Activated CD8-positive, alpha-beta memory T cell treated with anti-CD3 and anti-CD28 coated beads for 36 hours (primary cell): ENCODE measurements at regions not wholly inside any gene's neighbourhood (a gene's known extent, or its start where the extent isn't known, plus 50 kb on each side); places are given as distances from the start of the nearest gene placed in this dataset.
"Not testable (repeated sequence)": the region's sequence is repeated elsewhere in the genome, so short reads cannot be mapped to it uniquely, and the experiment has no call there.

Experiments
- CTCF ChIA-PET: fragments of 350-600 bp; sonication (Branson Sonifier 250); formaldehyde crosslinking; loops from one replicate; lab custom pipeline; 2021; ENCODE audit warnings: antibody characterized with exemption; lab: Charles Lee
- POLR2A ChIA-PET: fragments of 350-600 bp; sonication (Branson Sonifier 250); formaldehyde crosslinking; loops from one replicate; lab custom pipeline; 2021; ENCODE audit warnings: antibody characterized with exemption; lab: Charles Lee

GRCh38 chr6:118367314-118367713 is 180.8 kb upstream of the PLN start:
- CTCF ChIA-PET, result no interaction called here
- POLR2A ChIA-PET, result no interaction called here

GRCh38 chr6:118370722-118371121 is 177.4 kb upstream of the PLN start:
- ChIA-PET POLR2A (no interaction called here), CTCF (no interaction called here)

GRCh38 chr6:118371955-118372354 is 176.1 kb upstream of the PLN start:
- CTCF ChIA-PET, result no interaction called here
- POLR2A ChIA-PET, result no interaction called here

- ChIA-PET CTCF (no interaction called here), POLR2A (no interaction called here)
Measured at GRCh38 chr6:118372413-118372812, 175.7 kb upstream of the PLN start.

GRCh38 chr6:118377711-118378414 is 170.2 kb upstream of the PLN start:
- ChIA-PET POLR2A (no interaction called here), CTCF (no interaction called here)

- CTCF ChIA-PET, POLR2A ChIA-PET: not testable (repeated sequence)
Measured at GRCh38 chr6:118380620-118381019, 167.5 kb upstream of the PLN start.

- ChIA-PET CTCF (no interaction called here), POLR2A (no interaction called here)
Measured at GRCh38 chr6:118382126-118382525, 166.0 kb upstream of the PLN start.

- POLR2A ChIA-PET, result no interaction called here
- CTCF ChIA-PET, result no interaction called here
Measured at GRCh38 chr6:118383924-118384323, 164.2 kb upstream of the PLN start.

- POLR2A ChIA-PET, result no interaction called here
- CTCF ChIA-PET, result no interaction called here
Measured at GRCh38 chr6:118386975-118387374, 161.1 kb upstream of the PLN start.

- ChIA-PET CTCF (no interaction called here), POLR2A (no interaction called here)
Measured at GRCh38 chr6:118387921-118388701, 160.0 kb upstream of the PLN start.

GRCh38 chr6:118391086-118391485 is 157.0 kb upstream of the PLN start:
- POLR2A ChIA-PET, result no interaction called here
- CTCF ChIA-PET, result no interaction called here

GRCh38 chr6:118394106-118394505 is 154.0 kb upstream of the PLN start:
- ChIA-PET POLR2A (no interaction called here), CTCF (no interaction called here)

GRCh38 chr6:118396969-118397368 is 151.1 kb upstream of the PLN start:
- CTCF ChIA-PET, result no interaction called here
- POLR2A ChIA-PET, result no interaction called here

GRCh38 chr6:118397671-118398465 is 150.2 kb upstream of the PLN start:
- ChIA-PET CTCF (no interaction called here), POLR2A (no interaction called here)

GRCh38 chr6:118400098-118400497 is 148.0 kb upstream of the PLN start:
- CTCF ChIA-PET, result no interaction called here
- POLR2A ChIA-PET, result no interaction called here

- ChIA-PET POLR2A (no interaction called here), CTCF (no interaction called here)
Measured at GRCh38 chr6:118400582-118400981, 147.5 kb upstream of the PLN start.

GRCh38 chr6:118401325-118401975 is 146.6 kb upstream of the PLN start:
- CTCF ChIA-PET, result no interaction called here
- POLR2A ChIA-PET, result no interaction called here

GRCh38 chr6:118403036-118403435 is 145.1 kb upstream of the PLN start:
- CTCF ChIA-PET, result no interaction called here
- POLR2A ChIA-PET, result no interaction called here

GRCh38 chr6:118408863-118409262 is 139.2 kb upstream of the PLN start:
- ChIA-PET POLR2A (no interaction called here), CTCF (interaction anchor here (0.7 kb wide), 1 partner anchor 122 kb away, joined by 3 read pairs; no protein-coding TSS in a partner anchor)

GRCh38 chr6:118410001-118410400 is 138.1 kb upstream of the PLN start:
- POLR2A ChIA-PET, result no interaction called here
- CTCF ChIA-PET, result no interaction called here
